Endothelial cell (in vitro differentiated cells): ENCODE measurements at regions not wholly inside any gene's neighbourhood (a gene's known extent, or its start where the extent isn't known, plus 50 kb on each side); places are given as distances from the start of the nearest gene placed in this dataset.

Experiments used
- DNase-seq: peaks from one replicate; pipeline ENCODE4 v3.0.0; 2021; ENCODE audit warnings: low spot score
- H3K27ac Mint-ChIP-seq: one replicate; pipeline ENCODE4 v1.8.0; 2021; ENCODE audit warnings: mixed read lengths, inconsistent platforms; ENCODE audit not compliant: unreplicated experiment
- H3K27me3 Mint-ChIP-seq: one replicate; pipeline ENCODE4 v1.8.0; 2021; ENCODE audit warnings: mild to moderate bottlenecking, moderate library complexity, mixed read lengths, inconsistent platforms; ENCODE audit not compliant: unreplicated experiment
- H3K36me3 Mint-ChIP-seq: one replicate; pipeline ENCODE4 v1.8.0; 2021; ENCODE audit warnings: mild to moderate bottlenecking, low read depth, mixed read lengths, inconsistent platforms; ENCODE audit not compliant: unreplicated experiment
- H3K4me1 Mint-ChIP-seq: one replicate; pipeline ENCODE4 v1.8.0; 2021; ENCODE audit warnings: mild to moderate bottlenecking, mixed read lengths, inconsistent platforms; ENCODE audit not compliant: unreplicated experiment
- H3K4me3 Mint-ChIP-seq: one replicate; pipeline ENCODE4 v1.8.0; 2021; ENCODE audit warnings: mild to moderate bottlenecking, mixed read lengths, inconsistent platforms; ENCODE audit not compliant: unreplicated experiment
- H3K9me3 Mint-ChIP-seq: one replicate; pipeline ENCODE4 v1.8.0; 2021; ENCODE audit warnings: mixed read lengths, inconsistent platforms; ENCODE audit not compliant: unreplicated experiment
- TF ChIP-seq, protein P1 (sequence below): fragments of 200-600 bp; sonication (generic); IDR thresholded peaks from one replicate; pipeline ENCODE4 v1.5.0; 2021; ENCODE audit warnings: antibody characterized with exemption; ENCODE audit not compliant: unreplicated experiment

DNA sequence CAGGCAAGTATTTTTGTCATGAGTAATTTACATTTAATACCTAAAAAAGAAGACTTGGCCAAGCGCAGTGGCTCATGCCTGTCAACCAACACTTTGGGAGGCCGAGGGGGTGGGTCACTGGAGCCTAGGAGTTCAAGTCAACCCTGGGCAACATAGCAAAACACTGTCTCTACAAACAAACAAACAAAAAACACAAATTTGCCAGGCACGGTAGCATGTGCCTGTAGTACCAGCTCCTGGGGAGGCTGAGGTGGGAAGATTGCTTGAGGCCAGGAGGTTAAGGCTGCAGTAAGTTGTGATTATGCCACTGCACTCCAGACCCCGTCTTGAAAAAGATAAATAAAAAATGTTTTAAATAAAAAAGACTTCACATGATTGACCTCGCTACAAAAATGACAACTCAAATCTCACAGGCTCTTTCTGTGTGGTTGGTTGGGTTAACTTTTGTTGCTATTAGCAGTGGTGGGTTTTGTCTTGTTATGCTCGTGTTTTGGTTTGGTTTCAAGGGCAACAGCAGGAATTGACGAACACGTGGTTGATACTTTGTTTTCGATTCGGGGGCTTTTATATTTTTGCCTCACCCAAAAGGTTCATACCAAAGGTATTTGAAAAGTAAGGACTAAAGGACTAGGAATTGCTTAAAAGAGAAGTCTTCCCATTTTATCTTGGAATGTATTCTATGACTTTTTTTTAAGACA, 227.2 kb upstream of the MKLN1 start:
- no peaks in the 10 kb centered on the region for H3K9me3 Mint-ChIP-seq
- no peak overlapping the region for H3K4me3 Mint-ChIP-seq
- H3K27me3 Mint-ChIP-seq: peaks cover 7% of the 10 kb centered on the region
- H3K27ac Mint-ChIP-seq: no peak overlapping the region
- TF ChIP-seq, protein P1, sequence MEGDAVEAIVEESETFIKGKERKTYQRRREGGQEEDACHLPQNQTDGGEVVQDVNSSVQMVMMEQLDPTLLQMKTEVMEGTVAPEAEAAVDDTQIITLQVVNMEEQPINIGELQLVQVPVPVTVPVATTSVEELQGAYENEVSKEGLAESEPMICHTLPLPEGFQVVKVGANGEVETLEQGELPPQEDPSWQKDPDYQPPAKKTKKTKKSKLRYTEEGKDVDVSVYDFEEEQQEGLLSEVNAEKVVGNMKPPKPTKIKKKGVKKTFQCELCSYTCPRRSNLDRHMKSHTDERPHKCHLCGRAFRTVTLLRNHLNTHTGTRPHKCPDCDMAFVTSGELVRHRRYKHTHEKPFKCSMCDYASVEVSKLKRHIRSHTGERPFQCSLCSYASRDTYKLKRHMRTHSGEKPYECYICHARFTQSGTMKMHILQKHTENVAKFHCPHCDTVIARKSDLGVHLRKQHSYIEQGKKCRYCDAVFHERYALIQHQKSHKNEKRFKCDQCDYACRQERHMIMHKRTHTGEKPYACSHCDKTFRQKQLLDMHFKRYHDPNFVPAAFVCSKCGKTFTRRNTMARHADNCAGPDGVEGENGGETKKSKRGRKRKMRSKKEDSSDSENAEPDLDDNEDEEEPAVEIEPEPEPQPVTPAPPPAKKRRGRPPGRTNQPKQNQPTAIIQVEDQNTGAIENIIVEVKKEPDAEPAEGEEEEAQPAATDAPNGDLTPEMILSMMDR: no peak
- no peak for DNase-seq
- no peaks in the 10 kb centered on the region for H3K36me3 Mint-ChIP-seq
- H3K4me1 Mint-ChIP-seq: peaks cover 8% of the 10 kb centered on the region

DNA sequence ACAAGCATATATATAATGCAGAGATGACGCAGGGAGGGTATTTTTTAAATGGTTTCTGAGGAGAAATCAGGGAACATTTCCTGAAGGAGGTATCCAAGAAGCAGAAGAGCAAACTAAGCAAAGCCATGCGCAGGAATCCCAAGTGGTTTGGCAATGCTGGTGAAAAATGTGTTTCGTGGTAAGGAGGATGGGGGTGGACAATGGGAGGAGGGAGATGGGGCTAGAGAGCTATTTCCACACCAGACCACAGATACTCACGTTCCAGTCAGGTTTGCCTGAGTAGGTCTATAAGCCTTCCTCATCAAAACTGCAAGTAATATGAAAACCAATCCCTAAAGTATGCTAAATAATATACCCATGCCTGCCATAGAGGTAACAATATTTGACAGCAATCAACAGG, 223.7 kb upstream of the MKLN1 start:
- TF ChIP-seq, protein P1: no peak

DNA sequence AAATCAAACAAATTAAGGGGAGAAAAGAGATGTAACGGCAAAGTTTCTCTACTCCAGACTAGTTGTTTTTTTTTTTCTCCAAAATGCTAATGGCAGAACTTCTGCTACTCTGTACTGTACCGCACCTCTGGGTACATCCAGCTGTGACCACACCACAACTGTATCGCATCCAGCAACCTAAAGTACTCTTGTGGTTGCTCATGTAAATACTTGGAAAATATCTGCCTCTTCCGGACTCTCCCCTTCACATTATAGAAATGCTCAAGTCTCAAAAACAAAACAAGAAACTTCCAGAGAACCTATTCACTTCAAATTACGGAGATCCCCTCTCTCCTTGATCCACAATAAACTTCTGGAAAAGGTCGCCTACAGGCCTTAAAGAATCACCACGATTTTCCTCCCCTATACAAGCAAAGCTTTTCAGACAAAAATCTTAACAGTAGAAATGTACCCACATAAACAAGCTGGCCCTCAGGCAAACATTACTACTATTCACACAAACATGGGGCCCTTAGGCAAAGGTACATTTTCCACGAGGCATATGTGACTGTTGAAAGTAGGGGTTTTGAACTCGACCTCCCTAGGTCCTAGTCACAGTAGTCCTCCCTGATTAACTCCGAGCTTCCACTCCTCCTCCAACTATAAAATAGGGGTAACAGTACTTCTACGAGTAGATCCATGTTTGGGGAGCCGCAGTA, 222.9 kb upstream of the MKLN1 start:
- TF ChIP-seq, protein P1: no peak
- no peak for DNase-seq
- Mint-ChIP-seq H3K9me3 (no peaks in the 10 kb centered on the region), H3K4me1 (peaks cover 17% of the 10 kb centered on the region), H3K27ac (peak overlapping the region; percentile 10), H3K4me3 (peak overlapping the region; percentile 89), H3K27me3 (peaks cover 23% of the 10 kb centered on the region), H3K36me3 (no peaks in the 10 kb centered on the region)

More for the DNA sequence above, 223.7 kb upstream of the MKLN1 start:
- Mint-ChIP-seq H3K27ac (no peak overlapping the region), H3K4me1 (peaks cover 10% of the 10 kb centered on the region), H3K4me3 (no peak overlapping the region), H3K9me3 (no peaks in the 10 kb centered on the region), H3K27me3 (peaks cover 23% of the 10 kb centered on the region), H3K36me3 (no peaks in the 10 kb centered on the region)
- DNase-seq: no peak

DNA sequence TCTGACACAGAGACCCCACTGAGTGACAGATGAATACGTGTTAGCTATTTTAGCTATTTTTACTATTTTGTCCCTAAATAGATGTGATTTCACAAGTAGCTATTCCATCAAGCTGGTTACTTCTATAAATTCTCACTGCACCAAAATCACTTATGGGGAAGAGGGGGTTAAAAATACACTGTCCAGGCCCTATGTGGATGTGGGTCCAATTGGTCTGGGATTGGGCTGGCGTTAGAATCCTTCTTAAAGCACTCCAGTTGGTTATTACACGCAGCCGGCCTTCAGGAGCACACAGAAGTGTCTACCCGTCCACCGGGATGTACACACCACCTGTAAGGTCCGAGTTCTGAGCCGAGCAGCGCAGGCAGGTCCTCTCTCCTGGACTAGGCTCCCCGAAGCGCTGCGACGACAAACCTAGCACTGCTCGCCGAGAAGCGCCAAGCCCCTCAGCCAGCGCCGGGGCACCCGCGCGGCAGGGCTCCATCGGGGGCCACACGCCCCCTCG, 222.3 kb upstream of the MKLN1 start:
- peak overlapping the region; percentile 10 for H3K27ac Mint-ChIP-seq
- no peak for DNase-seq
- no peaks in the 10 kb centered on the region for H3K36me3 Mint-ChIP-seq
- TF ChIP-seq, protein P1: no peak
- H3K9me3 Mint-ChIP-seq: no peaks in the 10 kb centered on the region
- H3K4me3 Mint-ChIP-seq: peak overlapping the region; percentile 89
- peaks cover 19% of the 10 kb centered on the region for H3K4me1 Mint-ChIP-seq
- peaks cover 23% of the 10 kb centered on the region for H3K27me3 Mint-ChIP-seq
